ENCODE measurements at regions not wholly inside any gene's neighbourhood (a gene's known extent, or its start where the extent isn't known, plus 50 kb on each side); places are given as distances from the start of the nearest gene placed in this dataset.
"Not testable (repeated sequence)": the region's sequence is repeated elsewhere in the genome, so short reads cannot be mapped to it uniquely, and the experiment has no call there.

- H3K4me2 ChIP-seq (ENCODE audit: low read length): no peak overlapping the region
- no peaks in the 10 kb centered on the region for H3F3A ChIP-seq (ENCODE audit: insufficient read depth, low read length, poor library complexity, severe bottlenecking)
- H3K79me2 ChIP-seq (replicated peaks; ENCODE audit: insufficient read depth, low read length): no peaks in the 10 kb centered on the region
- no peaks in the 10 kb centered on the region for H4K20me1 ChIP-seq (ENCODE audit: insufficient read depth)
- H3K9ac ChIP-seq (ENCODE audit: low read length): no peak overlapping the region
- H3K36me3 ChIP-seq (ENCODE audit: insufficient read depth, low read length): no peaks in the 10 kb centered on the region
- no peak overlapping the region for H3K4me3 ChIP-seq (ENCODE audit: low read length)
- no peaks in the 10 kb centered on the region for H3K9me3 ChIP-seq (ENCODE audit: low read length)
- H3K9me2 ChIP-seq (ENCODE audit: insufficient read depth, low read length): no peaks in the 10 kb centered on the region
- no peak overlapping the region for H3K27ac ChIP-seq (ENCODE audit: low read length)
- TF ChIP-seq TAF1 (IDR thresholded peaks at IDR 0.05; ENCODE audit: low read depth): no peak
- TF ChIP-seq REST (IDR thresholded peaks at IDR 0.05; ENCODE audit: borderline replicate concordance): no peak
- TF ChIP-seq CTCF (IDR thresholded peaks at IDR 0.05; ENCODE audit: poor library complexity, severe bottlenecking): no peak
- TF ChIP-seq POLR2AphosphoS5 (IDR thresholded peaks at IDR 0.05): no peak
- no peak for TF ChIP-seq RAD21 (conservative IDR thresholded peaks at IDR 0.05)
- TF ChIP-seq EZH2 (IDR thresholded peaks at IDR 0.05; ENCODE audit: borderline replicate concordance, insufficient read depth, low read length, poor library complexity, severe bottlenecking): no peak
- TF ChIP-seq EP300 (conservative IDR thresholded peaks at IDR 0.05; ENCODE audit: poor library complexity, severe bottlenecking): no peak
- no peak for TF ChIP-seq SMC3 (conservative IDR thresholded peaks at IDR 0.05; ENCODE audit: poor library complexity)
- no peak for TF ChIP-seq MXI1 (conservative IDR thresholded peaks at IDR 0.05; ENCODE audit: poor library complexity, severe bottlenecking)
- H2AFZ ChIP-seq (ENCODE audit: low read depth, low read length): no peak overlapping the region
- H3K27me3 ChIP-seq (ENCODE audit: insufficient read depth, low read depth, low read length): no peaks in the 10 kb centered on the region
Observed at GRCh38 chr2:118577202-118577601, 270.2 kb downstream of the EN1 start.

GRCh38 chr2:118576109-118576855, 271.2 kb downstream of the EN1 start:
- Histone ChIP-seq H4K20me1 (ENCODE audit: insufficient read depth) (no peaks in the 10 kb centered on the region), H3K4me2 (ENCODE audit: low read length) (no peak overlapping the region), H3K9ac (ENCODE audit: low read length) (no peak overlapping the region), H3K4me3 (ENCODE audit: low read length) (no peak overlapping the region), H3K27ac (ENCODE audit: low read length) (no peak overlapping the region), H2AFZ (ENCODE audit: low read depth, low read length) (no peak overlapping the region), H3K27me3 (ENCODE audit: insufficient read depth, low read depth, low read length) (no peaks in the 10 kb centered on the region), H3K79me2 (replicated peaks; ENCODE audit: insufficient read depth, low read length) (no peaks in the 10 kb centered on the region), H3K9me2 (ENCODE audit: insufficient read depth, low read length) (no peaks in the 10 kb centered on the region), H3F3A (ENCODE audit: insufficient read depth, low read length, poor library complexity, severe bottlenecking) (no peaks in the 10 kb centered on the region), H3K9me3 (ENCODE audit: low read length) (no peaks in the 10 kb centered on the region), H3K36me3 (ENCODE audit: insufficient read depth, low read length) (no peaks in the 10 kb centered on the region)
- no peak for TF ChIP-seq MXI1 (conservative IDR thresholded peaks at IDR 0.05; ENCODE audit: poor library complexity, severe bottlenecking)
- no peak for TF ChIP-seq SMC3 (conservative IDR thresholded peaks at IDR 0.05; ENCODE audit: poor library complexity)
- no peak for TF ChIP-seq REST (IDR thresholded peaks at IDR 0.05; ENCODE audit: borderline replicate concordance)
- no peak for TF ChIP-seq POLR2AphosphoS5 (IDR thresholded peaks at IDR 0.05)
- no peak for TF ChIP-seq EP300 (conservative IDR thresholded peaks at IDR 0.05; ENCODE audit: poor library complexity, severe bottlenecking)
- TF ChIP-seq RAD21 (conservative IDR thresholded peaks at IDR 0.05): no peak
- no peak for TF ChIP-seq CTCF (IDR thresholded peaks at IDR 0.05; ENCODE audit: poor library complexity, severe bottlenecking)
- TF ChIP-seq EZH2 (IDR thresholded peaks at IDR 0.05; ENCODE audit: borderline replicate concordance, insufficient read depth, low read length, poor library complexity, severe bottlenecking): no peak
- no peak for TF ChIP-seq TAF1 (IDR thresholded peaks at IDR 0.05; ENCODE audit: low read depth)

GRCh38 chr2:118572380-118572779, 275.1 kb downstream of the EN1 start:
- not testable (repeated sequence) for H3K79me2 ChIP-seq (replicated peaks; ENCODE audit: insufficient read depth, low read length); H4K20me1 ChIP-seq (ENCODE audit: insufficient read depth); H3K9me2 ChIP-seq (ENCODE audit: insufficient read depth, low read length); H3K4me3 ChIP-seq (ENCODE audit: low read length); H3K27ac ChIP-seq (ENCODE audit: low read length); H3K27me3 ChIP-seq (ENCODE audit: insufficient read depth, low read depth, low read length); H3K9me3 ChIP-seq (ENCODE audit: low read length); H2AFZ ChIP-seq (ENCODE audit: low read depth, low read length); H3K4me2 ChIP-seq (ENCODE audit: low read length); H3K9ac ChIP-seq (ENCODE audit: low read length); H3K36me3 ChIP-seq (ENCODE audit: insufficient read depth, low read length); H3F3A ChIP-seq (ENCODE audit: insufficient read depth, low read length, poor library complexity, severe bottlenecking)
